M059J (cell line): ENCODE measurements at regions not wholly inside any gene's neighbourhood (a gene's known extent, or its start where the extent isn't known, plus 50 kb on each side); places are given as distances from the start of the nearest gene placed in this dataset.
"Not testable (repeated sequence)": the region's sequence is repeated elsewhere in the genome, so short reads cannot be mapped to it uniquely, and the experiment has no call there.

Source experiments
- DNase-seq: peaks from one replicate; pipeline ENCODE4 v3.0.0-alpha.2; 2012; ENCODE audit warnings: low read depth

DNA sequence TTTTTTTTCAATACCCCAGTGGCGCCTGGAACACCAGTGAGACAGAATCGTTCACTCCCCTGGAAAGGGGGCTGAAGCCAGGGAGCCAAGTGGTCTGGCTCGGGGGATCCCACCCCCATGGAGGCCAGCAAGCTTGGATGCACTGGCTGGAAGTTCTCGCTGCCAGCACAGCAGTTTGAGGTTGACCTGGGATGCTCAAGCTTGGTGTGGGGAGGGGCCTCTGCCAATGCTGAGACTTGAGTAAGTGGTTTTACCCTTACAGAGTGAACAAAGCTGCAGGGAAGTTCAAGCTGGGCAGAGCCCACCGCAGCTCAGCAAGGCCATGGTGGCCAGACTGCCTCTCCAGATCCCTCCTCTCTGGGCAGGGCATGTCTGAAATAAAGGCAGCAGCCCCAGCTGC, 276.2 kb upstream of the CNTN6 start:
- no peak for DNase-seq

DNA sequence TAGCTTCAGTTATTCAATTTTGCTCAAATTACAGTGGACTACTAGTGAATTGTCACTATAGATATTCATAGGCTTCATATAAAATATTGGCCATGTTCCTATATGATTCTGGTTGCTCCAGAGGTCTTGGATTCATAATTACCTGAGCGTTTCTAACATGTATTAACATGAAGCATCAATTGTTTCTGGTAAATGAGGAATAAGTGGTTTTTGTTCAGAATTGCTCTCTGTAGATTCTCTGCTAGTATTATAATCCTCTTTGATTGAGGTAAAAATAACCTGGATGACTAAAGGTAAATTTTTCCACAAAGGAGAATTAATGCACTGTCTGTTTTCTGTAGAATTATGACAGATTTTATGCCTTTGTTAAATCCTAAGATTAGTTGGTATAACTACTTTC, 258.1 kb upstream of the CNTN6 start:
- no peak for DNase-seq

DNA sequence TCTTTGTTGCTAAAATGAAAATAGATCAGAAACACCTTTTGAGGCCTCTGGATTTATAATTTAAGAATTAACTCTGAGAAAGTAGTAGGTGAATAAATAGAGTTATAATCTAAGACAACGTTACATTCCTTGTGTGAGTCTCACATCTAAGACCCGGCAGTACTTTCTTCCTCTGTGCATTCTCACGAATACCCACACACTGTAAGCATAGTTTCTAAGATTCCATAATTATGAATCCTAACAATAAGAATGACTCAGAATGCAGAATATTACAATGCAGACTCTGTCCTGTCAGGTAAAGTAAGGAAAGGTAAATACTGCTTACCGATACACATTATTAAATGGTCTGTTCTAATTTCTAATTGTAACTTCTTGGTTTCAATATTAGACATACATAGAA, 257.7 kb upstream of the CNTN6 start:
- DNase-seq: no peak

DNA sequence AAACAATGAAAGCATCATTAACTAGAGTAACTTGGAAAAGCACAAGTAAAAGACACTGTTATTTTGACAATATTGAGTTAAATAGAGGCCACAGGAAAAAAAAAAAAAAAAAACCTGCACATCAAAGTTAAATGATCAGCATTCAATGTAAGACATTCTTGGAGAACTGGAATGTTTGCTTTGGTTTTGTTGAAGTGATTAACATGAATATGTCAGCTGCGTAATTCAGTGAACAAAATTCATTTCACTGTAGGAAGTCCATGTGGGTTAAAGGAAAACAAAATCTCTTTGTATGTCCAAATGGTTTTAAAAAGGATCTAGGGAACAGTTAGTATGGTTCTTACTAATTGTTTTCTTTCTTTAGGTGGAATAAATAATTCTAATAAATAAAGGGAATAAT, 252.8 kb upstream of the CNTN6 start:
- no peak for DNase-seq

DNA sequence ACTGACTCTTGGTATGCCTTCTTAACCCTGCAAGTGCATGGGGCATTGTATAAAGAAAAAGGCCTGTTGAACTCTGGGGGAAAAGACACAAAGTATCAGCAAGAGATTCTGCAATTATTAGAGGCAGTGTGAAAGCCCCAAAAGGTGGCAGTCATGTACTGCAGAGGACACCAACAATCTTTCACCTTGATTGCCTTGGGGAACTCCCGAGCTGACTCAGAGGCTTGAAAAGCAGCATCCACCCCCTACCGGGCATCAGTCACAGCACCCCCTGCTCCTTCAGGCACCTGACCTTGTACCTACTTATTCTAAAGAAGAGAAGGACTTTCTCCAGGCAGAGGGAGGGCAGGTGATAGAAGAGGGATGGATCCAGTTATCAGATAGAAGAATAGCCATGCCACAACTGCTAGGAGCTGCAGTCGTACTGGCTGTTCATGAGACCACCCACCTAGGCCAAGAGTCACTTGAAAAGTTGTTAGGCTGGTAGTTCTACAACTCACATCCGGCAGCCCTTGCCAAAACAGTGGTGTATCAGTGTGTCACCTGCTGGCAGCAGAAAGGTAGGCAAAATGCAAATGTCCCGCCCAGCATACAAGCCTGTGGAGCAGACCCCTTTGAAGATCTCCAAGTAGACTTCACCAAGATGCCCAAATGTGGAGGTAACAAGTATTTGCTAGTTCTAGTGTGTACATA, 241.6 kb upstream of the CNTN6 start:
- DNase-seq: peak; percentile 11

DNA sequence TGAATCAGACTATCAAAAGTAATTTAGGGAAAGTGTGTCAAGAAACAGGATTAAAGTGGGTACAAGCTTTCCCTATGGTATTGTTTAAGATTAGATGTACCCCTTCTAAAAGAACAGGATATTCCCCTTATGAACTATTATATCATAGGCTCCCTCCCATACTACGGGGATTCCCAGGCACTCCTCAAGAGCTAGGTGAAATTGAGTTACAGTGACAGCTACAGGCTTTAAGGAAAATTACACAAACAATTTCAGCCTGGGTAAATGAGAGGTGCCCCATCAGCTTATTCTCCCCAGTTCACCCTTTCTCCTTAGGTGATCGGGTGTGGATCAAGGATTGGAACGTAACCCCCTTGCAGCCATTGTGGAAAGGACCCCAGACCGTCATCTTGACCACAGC, 240.8 kb upstream of the CNTN6 start:
- DNase-seq: no peak

DNA sequence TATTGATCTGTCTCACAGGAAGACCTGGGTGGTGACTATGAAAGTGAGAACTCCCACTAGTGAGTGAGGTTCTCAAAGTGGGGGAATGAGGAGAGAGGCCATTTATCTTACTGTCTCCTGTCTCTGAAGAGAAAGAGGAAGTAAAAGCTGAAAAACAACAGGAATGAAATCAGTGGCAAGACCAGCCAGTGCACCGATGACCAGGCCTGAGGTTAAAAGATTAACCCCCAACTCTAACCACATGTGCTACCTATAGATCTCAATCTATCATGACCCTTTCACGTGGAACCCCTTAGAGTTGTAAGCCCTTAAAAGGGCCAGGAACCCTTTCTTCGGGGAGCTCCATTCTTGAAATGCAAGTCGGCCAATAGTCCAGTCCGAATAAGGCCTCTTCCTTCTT, 239.3 kb upstream of the CNTN6 start:
- no peak for DNase-seq

DNA sequence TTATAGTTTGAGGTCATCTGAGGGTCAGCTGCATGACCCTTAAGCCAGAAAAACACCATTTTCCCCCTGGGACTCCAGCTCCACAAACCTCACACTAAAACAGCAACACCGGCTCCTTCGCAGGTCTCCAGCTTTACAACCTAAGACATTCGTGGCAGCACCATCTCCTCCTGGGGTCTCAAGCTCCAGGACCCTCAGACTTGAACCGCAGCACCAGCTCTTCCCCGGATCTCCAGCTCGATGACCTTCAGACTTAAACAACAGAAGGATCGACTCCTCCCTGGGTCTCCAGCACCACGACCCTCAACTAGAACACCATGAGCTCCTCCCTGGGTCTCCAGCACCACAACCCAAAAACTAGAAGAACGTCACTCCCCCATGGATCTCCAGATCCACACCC, 233.7 kb upstream of the CNTN6 start:
- no peak for DNase-seq

DNA sequence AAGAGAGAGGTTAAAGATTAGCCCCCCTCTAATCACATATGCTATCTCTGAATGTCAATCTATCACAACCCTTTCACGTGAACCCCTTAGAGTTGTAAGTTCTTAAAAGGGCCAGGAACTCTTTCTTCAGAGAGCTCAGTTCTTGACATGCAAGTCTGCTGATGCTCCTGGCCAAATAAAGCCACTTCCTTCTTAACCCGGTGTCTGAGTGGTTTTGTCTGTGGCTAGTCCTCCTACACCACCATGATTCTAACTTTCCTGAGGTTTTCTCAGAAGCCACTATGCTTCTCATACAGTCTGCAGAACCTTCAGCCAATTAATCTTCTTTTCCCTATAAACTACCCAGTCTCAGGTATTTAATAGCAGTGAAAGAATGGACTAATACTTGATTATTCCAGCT, 231.1 kb upstream of the CNTN6 start:
- DNase-seq: no peak

DNA sequence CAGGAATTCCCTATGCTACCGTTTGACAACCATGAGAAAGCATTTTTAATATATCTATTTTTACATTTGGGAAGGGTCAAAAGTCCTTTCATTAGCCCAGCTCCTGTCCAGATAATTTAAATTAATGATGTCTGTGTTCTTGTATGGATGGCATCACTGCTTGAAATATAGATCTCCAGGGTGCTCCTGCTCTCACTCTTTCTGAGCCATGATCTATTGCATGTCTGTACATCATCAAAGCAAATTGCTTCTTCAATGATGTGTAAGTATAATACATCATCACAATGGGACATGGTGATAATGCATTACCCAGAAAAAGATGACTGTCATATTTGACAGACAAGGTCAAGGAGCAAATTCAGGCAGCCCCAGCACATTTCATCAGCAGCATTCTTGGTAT, 223.6 kb upstream of the CNTN6 start:
- DNase-seq: no peak

DNA sequence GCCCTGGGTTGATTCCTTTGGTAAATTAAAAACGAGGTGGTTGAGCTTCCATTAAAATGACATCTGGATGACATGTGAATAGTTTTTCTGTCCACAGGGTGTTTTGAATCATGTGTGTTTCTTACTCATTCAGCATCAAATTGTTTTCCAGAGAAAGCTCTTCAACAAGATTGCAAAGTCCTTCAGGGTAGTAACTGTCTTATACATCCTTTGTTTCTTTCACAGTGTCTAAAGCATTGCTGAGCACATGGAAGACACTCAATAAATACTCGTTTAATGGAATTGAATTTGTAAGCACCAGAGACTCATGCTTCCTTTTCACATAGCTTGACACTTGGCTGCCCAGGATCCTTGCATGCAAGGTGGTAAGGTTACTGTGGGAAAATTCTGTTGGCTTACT, 223.1 kb upstream of the CNTN6 start:
- no peak for DNase-seq

DNA sequence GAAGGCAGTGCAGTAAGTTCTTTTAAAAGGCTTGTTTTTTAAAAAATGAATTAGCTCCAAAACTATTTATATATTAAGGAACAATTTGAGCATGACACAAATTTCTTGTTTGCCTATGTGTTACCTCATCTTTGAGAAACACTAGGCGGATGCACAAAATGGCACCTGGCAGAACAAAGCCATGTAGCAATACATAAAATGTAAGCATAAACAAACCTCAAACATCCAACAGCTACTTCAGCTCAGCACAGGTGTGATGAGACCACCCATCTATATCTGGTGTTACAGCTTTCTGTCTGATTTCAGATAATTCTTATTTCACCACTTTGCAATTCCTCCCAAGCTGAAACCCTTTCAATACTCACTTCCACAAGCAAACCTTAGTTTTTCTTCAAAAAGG, 221.2 kb upstream of the CNTN6 start:
- no peak for DNase-seq

DNA sequence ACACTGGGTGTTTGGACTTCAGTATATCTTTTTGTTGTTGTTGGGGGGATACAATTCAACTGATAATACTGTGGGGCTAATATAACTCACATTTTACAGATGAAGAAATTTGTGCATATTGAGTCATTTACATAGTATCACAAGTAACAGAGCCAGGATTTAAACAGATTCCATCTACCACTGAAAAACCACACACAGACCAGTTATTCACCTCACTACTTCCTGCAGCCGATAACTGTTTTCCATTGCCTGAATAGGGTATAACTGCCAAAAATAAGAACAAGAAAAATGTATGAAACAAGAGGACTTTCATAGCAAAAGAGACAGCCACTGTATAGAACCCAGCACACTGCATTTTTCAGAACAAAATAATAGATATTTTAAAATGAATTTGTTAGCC, 215.8 kb upstream of the CNTN6 start:
- DNase-seq: no peak

DNA sequence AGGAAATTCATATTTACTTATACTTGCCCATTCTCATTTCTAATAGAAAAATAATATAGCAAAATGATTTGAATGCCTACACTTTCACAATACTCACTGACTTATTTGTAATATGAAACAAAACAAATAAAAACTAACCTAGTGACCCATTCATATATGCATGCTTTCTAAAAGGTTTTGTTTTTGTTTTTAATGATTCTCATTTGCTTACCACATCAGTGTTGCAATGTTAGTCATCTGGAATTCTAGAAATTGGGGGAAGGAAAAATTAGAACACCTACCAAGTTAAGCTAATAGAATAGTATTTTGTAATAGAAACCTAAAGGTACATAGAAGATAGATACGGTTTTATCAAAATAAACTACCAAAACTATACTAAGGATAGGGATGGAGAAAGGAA, 214.1 kb upstream of the CNTN6 start:
- DNase-seq: no peak

DNA sequence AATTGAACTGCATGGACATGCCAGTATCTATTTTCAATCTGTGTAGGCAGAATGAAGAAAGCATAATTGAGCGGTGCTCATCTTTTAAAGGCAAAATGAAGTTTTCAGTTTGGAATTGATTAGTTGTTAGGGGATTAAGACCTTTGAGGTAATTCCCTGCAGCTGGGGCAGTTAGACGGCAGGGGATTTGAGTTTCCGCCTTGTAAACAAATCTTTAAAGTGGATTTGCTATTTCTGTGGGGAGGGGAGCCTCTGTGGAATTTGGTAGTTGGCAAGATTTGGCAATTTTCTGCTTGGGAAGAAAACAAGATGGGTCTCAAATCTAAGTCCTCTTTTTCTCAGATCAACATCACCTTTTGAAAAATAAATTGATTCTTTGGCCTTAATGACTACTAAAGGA, 212.5 kb upstream of the CNTN6 start:
- no peak for DNase-seq

DNA sequence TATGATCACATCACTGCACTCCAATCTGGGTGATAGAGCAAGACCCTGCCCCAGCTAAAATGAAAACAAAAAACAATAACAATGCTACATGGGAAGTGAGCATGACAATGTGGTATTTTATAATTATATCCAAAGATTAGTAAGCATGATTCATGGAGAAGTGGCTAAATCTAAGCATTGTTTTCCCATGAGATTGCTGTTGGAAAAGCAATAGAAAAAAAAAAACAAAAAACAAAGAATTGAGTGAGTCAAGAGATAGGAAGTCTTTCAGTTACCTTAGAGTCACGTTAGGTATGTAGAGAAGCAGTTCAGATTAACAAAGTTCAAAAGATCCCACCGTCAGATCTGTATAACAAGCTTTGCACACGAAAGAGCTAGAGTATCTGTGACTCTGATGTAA, 210.3 kb upstream of the CNTN6 start:
- peak; percentile 27 for DNase-seq

DNA sequence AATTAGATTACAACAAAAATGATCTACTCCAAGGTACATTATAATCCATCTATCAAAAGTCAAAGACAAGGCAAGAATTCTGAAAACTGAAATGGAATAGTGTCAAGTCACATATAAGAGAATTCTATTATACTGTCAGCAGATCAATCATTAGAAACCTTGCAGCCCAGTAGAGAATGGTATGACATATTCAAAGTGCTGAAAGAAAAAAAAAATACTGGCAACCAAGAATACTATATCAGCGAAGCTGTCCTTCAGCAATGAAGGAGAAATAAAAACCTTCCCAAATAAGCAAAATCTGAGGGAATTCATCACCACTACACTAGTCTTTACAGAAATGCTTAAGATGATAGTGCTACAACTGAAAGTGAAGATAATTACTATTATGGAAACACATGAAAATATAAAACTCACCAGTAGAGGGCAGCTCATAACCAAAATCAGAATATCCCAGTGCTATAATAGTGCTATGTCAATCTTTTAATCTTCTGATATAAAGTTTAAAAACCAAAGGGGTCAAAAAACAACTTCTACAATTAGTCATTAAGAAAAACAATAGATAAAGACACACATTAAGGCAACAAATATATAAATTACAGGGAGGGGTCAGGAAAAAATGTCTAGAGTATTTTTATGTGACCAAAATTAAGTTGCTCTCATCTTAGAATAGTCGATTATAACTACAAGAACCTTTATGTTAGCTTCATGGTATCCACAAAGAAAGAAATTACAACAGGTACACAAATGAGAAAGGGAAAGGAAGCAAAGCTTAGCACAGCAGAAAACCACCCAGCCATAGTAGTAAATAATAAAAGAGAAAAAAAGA, 190.7 kb upstream of the CNTN6 start:
- no peak for DNase-seq

DNA sequence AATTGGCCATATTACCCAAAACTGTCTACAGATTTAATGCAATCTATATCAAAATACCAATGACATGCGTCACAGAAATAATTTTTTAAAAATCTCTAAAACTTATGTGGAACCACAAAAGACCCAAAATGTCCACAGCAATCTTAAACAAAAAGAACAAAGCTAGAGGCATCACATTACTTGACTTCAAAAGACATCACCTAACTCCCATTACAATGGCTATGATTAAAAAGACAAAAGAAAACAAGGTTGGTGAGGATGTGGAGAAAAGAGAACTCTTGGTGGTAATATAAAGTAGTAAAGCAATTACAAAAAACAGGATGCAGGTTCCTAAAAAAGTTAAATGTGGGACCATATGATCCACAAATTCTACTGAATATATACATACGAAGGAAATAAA, 187.6 kb upstream of the CNTN6 start:
- no peak for DNase-seq

DNA sequence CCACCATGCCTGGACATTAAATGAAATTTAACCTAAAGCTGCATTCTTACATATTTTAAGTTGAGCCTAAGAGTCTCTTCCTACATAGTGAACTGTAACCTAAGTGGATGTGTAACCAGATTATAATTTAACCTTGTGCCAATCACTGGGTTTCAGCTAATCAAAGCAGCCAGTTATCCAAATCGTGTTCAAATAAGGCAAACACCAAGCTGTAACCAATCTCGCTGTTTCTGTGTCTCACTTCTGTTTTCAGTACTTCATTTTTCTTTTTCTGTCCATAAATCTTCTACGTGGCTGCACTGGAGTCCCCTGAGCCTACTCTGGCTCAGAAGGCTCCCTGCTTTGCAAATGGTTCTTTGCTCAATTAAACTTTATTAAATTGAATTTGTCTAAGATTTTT, 186.1 kb upstream of the CNTN6 start:
- DNase-seq: no peak

DNA sequence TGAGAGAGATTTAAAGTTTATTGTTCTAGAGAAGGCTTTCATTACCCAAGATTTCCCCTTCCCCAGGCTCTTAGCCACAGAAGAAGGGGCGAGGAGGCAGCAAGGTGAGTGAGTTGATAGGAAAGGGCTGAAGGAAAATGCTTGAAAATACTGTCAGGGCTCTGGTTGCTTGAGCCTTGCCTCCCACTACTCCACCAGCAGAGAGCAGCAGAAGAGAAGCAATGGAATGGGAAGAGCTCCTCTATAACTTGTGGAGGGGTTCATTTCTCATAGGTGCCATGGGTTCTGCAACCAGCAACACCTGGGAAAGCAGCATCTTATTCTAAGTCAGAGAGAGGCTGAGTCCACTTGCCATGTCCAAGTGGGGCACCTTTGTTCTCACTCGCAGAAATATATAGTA, 184.0 kb upstream of the CNTN6 start:
- no peak for DNase-seq

DNA sequence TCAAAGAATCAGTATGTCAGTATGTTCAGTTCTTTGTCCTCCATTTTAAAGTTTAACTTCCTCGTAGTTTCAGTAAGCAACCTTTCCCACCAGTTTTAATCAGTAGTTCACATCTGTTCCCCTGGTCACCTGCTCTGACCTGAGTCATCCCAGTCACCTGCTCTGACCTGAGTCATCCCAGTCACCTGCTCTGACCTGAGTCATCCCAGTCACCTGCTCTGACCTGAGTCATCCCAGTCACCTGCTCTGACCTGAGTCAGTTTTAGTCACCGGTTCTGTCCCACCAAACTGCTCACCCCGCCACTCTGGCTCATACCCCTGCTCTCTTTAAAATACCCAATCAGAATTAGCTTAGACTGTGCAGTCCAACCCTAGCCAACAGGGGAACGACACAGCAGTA, 180.1 kb upstream of the CNTN6 start:
- DNase-seq: not testable (repeated sequence)

DNA sequence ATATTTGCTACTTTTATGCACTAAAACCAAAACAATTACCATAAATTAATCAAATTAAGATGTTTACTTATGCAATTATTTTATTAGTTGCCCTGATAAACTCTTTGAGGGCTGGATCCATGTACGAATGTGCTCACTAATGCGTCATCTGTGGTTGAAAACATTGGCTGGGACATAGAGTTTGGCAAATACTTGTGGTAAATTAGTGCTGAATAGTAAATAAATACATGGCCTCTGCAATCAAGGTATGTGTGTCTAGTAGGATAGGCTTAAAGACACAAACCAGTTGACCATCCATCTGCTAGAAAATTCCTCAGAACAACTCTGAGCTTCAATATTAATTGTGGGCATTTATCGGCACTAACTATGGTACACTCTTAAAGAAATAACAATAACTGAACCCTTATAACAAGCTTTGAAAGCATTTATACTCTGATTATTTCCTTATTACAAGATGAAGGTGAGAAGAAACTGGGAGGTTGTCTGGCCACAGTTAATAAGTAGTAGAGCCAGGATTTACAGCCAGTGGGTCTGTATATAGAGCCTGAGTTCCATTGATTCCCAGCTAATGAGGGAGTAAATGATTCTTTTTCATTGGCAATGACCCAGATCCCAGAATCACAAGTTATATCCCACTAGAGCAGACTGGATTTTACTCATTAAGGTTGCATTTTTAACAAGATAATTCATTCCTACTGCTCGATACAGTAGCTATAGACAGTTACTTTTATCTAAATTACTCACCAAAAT, 169.5 kb upstream of the CNTN6 start:
- DNase-seq: peak; percentile 4

DNA sequence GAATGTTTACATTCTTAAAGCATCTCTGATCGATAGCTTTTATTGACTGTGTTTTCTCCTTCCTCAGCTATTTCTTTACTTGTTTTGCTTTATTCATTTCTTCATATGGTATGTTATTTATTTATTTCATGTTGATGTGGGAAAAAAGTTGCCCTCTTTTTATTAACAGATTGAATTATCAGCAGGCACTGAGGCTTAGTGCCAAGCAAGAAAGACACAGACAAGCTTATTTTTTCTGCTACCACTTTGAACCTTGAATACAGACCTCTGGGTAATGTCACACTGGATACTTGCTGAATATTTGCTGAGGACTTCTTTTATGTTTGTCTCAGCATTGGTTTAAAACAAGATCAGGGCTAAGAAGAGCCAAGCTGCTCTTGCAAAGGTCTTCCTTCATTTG, 162.0 kb upstream of the CNTN6 start:
- DNase-seq: no peak
